ENCODE measurements at regions not wholly inside any gene's neighbourhood (a gene's known extent, or its start where the extent isn't known, plus 50 kb on each side); places are given as distances from the start of the nearest gene placed in this dataset.
"Not testable (repeated sequence)": the region's sequence is repeated elsewhere in the genome, so short reads cannot be mapped to it uniquely, and the experiment has no call there.

DNA sequence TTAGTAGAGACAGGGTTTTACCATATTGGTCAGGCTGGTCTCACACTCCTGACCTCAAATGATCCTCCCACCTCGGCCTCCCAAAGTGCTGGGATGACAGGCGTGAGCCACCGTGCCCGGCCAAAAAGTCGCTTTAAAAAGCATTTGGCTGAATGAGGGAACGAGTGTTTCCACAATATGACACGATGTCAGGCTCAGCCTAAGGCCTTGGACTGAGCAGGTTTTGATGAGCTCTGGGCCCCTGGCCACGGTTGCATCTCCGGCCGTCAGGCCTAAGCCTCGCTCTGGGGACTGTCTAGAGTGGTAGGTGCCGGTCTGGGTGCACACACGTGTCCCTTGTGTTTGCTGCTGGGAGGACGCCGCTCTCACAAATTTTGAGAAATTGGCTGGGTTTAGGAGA lies 120.3 kb downstream of the NPIPB11 start:
- TF ChIP-seq, protein P1, sequence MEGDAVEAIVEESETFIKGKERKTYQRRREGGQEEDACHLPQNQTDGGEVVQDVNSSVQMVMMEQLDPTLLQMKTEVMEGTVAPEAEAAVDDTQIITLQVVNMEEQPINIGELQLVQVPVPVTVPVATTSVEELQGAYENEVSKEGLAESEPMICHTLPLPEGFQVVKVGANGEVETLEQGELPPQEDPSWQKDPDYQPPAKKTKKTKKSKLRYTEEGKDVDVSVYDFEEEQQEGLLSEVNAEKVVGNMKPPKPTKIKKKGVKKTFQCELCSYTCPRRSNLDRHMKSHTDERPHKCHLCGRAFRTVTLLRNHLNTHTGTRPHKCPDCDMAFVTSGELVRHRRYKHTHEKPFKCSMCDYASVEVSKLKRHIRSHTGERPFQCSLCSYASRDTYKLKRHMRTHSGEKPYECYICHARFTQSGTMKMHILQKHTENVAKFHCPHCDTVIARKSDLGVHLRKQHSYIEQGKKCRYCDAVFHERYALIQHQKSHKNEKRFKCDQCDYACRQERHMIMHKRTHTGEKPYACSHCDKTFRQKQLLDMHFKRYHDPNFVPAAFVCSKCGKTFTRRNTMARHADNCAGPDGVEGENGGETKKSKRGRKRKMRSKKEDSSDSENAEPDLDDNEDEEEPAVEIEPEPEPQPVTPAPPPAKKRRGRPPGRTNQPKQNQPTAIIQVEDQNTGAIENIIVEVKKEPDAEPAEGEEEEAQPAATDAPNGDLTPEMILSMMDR (IDR thresholded peaks at IDR 0.05) = not testable (repeated sequence)
- not testable (repeated sequence) for TF ChIP-seq POLR2A, EP300 (IDR thresholded peaks at IDR 0.05)

Data from tibial nerve (tissue), 4 donors.